OCI-LY3 (cell line): ENCODE measurements at regions not wholly inside any gene's neighbourhood (a gene's known extent, or its start where the extent isn't known, plus 50 kb on each side); places are given as distances from the start of the nearest gene placed in this dataset.

Experiments used
- H2AFZ ChIP-seq: fragments of 200-600, 300-600 bp; shearing (Covaris generic); 2 replicates; pipeline ENCODE4 v1.6.0; 2014; ENCODE audit warnings: antibody characterized with exemption, low read depth, low read length
- H3K27ac ChIP-seq: fragments of 200-600, 300-600 bp; sonication (generic); 2 replicates; pipeline ENCODE4 v1.5.1; 2014; ENCODE audit warnings: mild to moderate bottlenecking, low read length, moderate library complexity, mixed read lengths
- H3K27me3 ChIP-seq: fragments of 200-600, 300-600 bp; sonication (generic); 2 replicates; pipeline ENCODE4 v1.6.1; 2014; ENCODE audit warnings: low read depth, low read length, mixed read lengths
- H3K36me3 ChIP-seq: fragments of 200-600, 300-600 bp; sonication (generic); replicated peaks from 2 replicates; pipeline ENCODE3; 2014; ENCODE audit warnings: low read depth, low read length, mixed read lengths
- H3K4me1 ChIP-seq: fragments of 300-600, 200-600 bp; sonication (generic); 2 replicates; pipeline ENCODE4 v1.6.1; 2014; ENCODE audit warnings: low read length, mixed read lengths
- H3K4me2 ChIP-seq: fragments of 200-600, 300-600 bp; sonication (generic); 2 replicates; pipeline ENCODE4 v1.6.1; 2014; ENCODE audit warnings: low read length, mixed read lengths
- H3K4me3 ChIP-seq: fragments of 300-600, 200-600 bp; sonication (generic); 2 replicates; pipeline ENCODE4 v1.5.1; 2014; ENCODE audit warnings: antibody characterized with exemption, mild to moderate bottlenecking, low read length, moderate library complexity
- H3K79me2 ChIP-seq: fragments of 300-600, 200-600 bp; shearing (Covaris generic); 2 replicates; pipeline ENCODE4 v1.6.1; 2014; ENCODE audit warnings: mild to moderate bottlenecking, low read length, mixed read lengths
- H3K9ac ChIP-seq: fragments of 300-600, 200-600 bp; shearing (Covaris generic); 2 replicates; pipeline ENCODE4 v1.6.0; 2014; ENCODE audit warnings: mild to moderate bottlenecking, low read length, moderate library complexity
- H3K9me3 ChIP-seq: fragments of 200-600, 300-600 bp; shearing (Covaris generic); 2 replicates; pipeline ENCODE4 v1.6.1; 2014; ENCODE audit warnings: low read length, mixed read lengths; ENCODE audit not compliant: insufficient read depth
- H4K20me1 ChIP-seq: fragments of 200-600, 300-600 bp; sonication (generic); 2 replicates; pipeline ENCODE4 v1.6.1; 2016; ENCODE audit warnings: low read length, mixed read lengths; ENCODE audit not compliant: insufficient read depth
- EZH2phosphoT487 ChIP-seq: fragments of 200-600 bp; shearing (Covaris generic); IDR thresholded peaks from 2 replicates; pipeline ENCODE4 v1.6.1; 2018; ENCODE audit warnings: antibody characterized with exemption, mixed run types, low read depth
- TF ChIP-seq, protein P1 (sequence below): fragments of 200-600, 300-600 bp; sonication (generic); IDR thresholded peaks from 2 replicates; pipeline ENCODE4 v1.5.1; 2014; ENCODE audit warnings: antibody characterized with exemption, low read length, low read depth

DNA sequence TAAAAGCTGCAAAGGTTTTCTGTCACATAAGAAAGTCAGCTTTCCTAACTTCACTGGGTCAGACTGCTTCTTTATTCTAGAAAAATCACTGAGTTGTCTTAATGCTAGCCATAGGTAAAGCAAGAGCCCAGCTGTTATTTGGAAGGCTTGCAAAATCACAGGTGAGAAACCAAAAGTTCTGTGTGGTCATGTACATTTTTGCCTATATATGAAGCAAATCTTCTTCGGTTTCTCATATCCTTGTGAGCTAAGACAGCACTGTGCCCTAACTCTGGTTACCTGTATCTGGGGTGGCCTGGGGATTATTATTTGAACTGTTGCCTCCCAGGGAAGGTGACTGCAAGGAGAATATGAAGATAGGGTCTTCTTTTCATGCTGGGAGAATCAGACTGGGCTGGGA is 444.9 kb upstream of the CLINT1 start:
- H2AFZ ChIP-seq = no peak overlapping the region
- no peak overlapping the region for H3K27ac ChIP-seq
- H3K36me3 ChIP-seq = no peaks in the 10 kb centered on the region
- TF ChIP-seq EZH2phosphoT487 = no peak
- TF ChIP-seq, protein P1, sequence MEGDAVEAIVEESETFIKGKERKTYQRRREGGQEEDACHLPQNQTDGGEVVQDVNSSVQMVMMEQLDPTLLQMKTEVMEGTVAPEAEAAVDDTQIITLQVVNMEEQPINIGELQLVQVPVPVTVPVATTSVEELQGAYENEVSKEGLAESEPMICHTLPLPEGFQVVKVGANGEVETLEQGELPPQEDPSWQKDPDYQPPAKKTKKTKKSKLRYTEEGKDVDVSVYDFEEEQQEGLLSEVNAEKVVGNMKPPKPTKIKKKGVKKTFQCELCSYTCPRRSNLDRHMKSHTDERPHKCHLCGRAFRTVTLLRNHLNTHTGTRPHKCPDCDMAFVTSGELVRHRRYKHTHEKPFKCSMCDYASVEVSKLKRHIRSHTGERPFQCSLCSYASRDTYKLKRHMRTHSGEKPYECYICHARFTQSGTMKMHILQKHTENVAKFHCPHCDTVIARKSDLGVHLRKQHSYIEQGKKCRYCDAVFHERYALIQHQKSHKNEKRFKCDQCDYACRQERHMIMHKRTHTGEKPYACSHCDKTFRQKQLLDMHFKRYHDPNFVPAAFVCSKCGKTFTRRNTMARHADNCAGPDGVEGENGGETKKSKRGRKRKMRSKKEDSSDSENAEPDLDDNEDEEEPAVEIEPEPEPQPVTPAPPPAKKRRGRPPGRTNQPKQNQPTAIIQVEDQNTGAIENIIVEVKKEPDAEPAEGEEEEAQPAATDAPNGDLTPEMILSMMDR = no peak
- no peaks in the 10 kb centered on the region for H4K20me1 ChIP-seq
- H3K27me3 ChIP-seq = no peaks in the 10 kb centered on the region
- no peak overlapping the region for H3K9ac ChIP-seq
- H3K9me3 ChIP-seq = no peaks in the 10 kb centered on the region
- H3K4me3 ChIP-seq = no peak overlapping the region
- no peaks in the 10 kb centered on the region for H3K4me1 ChIP-seq
- H3K79me2 ChIP-seq = no peaks in the 10 kb centered on the region
- no peak overlapping the region for H3K4me2 ChIP-seq

GRCh38 chr5:158303275-158303674 is 444.3 kb upstream of the CLINT1 start:
- Histone ChIP-seq H3K4me3 (no peak overlapping the region), H3K36me3 (no peaks in the 10 kb centered on the region), H4K20me1 (no peaks in the 10 kb centered on the region), H3K79me2 (no peaks in the 10 kb centered on the region), H3K4me2 (no peak overlapping the region), H3K27ac (no peak overlapping the region), H3K9ac (no peak overlapping the region), H2AFZ (no peak overlapping the region), H3K9me3 (no peaks in the 10 kb centered on the region), H3K27me3 (no peaks in the 10 kb centered on the region), H3K4me1 (no peaks in the 10 kb centered on the region)
- TF ChIP-seq, protein P1 = no peak
- no peak for TF ChIP-seq EZH2phosphoT487

DNA sequence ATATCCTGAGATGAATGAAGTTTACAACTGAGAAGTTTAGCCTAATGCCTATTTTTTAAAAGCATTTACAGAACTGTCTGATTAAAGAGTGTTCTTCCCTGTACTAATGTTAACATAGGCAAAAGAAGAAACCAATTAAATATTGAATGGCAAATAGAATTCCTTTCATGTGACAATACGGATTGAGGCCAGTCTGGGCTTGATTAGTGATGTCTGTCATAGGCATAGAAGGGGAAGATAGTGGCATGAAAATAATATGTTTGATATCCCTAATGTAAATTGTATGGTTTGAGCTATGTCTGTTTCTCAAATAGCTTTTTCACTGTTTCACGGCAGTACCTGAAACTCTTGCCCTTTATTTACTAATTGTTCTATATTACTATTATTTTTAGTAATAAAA is 443.1 kb upstream of the CLINT1 start:
- Histone ChIP-seq H3K27ac (no peak overlapping the region), H3K27me3 (no peaks in the 10 kb centered on the region), H2AFZ (no peak overlapping the region), H3K4me1 (no peaks in the 10 kb centered on the region), H3K4me3 (no peak overlapping the region), H3K4me2 (no peak overlapping the region), H3K79me2 (no peaks in the 10 kb centered on the region), H3K36me3 (no peaks in the 10 kb centered on the region), H4K20me1 (no peaks in the 10 kb centered on the region), H3K9me3 (no peaks in the 10 kb centered on the region), H3K9ac (no peak overlapping the region)
- TF ChIP-seq, protein P1 = no peak
- TF ChIP-seq EZH2phosphoT487 = no peak

DNA sequence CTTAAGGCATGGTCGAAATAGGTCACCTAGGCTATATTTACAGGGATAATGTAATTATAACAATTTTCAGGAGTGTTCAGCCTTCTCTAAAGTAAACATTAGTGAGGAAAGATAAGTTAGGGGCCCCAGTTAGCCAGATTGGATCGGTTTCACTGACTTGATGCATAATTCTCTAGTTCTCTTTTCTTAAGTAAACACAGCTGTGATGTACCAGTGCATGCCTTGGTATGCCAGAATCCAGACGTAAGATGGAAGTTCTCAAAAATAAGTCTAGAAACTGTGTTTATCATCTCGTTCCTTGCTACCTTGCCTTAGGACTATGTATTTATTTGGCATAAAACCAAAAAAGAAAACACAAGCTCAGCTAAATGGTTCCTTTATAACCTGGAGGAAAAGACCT is 442.2 kb upstream of the CLINT1 start:
- Histone ChIP-seq H3K9me3 (no peaks in the 10 kb centered on the region), H3K27me3 (no peaks in the 10 kb centered on the region), H2AFZ (no peak overlapping the region), H3K27ac (no peak overlapping the region), H3K36me3 (no peaks in the 10 kb centered on the region), H3K9ac (no peak overlapping the region), H3K79me2 (no peaks in the 10 kb centered on the region), H3K4me1 (no peaks in the 10 kb centered on the region), H3K4me2 (no peak overlapping the region), H3K4me3 (no peak overlapping the region), H4K20me1 (no peaks in the 10 kb centered on the region)
- TF ChIP-seq EZH2phosphoT487 = no peak
- TF ChIP-seq, protein P1 = no peak
